IMR-90 (cell line): ENCODE measurements at regions not wholly inside any gene's neighbourhood (a gene's known extent, or its start where the extent isn't known, plus 50 kb on each side); places are given as distances from the start of the nearest gene placed in this dataset.

Experiments used
- BHLHE40 ChIP-seq: fragments of 150-350 bp; IDR thresholded peaks from 2 replicates; pipeline ENCODE4 v1.6.1; 2016; ENCODE audit warnings: mild to moderate bottlenecking, low read depth, low read length
- CTCF ChIP-seq: conservative IDR thresholded peaks from 2 replicates; pipeline ENCODE4 v1.5.1; 2012; ENCODE audit warnings: mild to moderate bottlenecking, low read depth, low read length, improper control_type of control experiment
- MAFK ChIP-seq: IDR thresholded peaks from 2 replicates; pipeline ENCODE4 v1.6.1; 2012; ENCODE audit warnings: low read depth, low read length, improper control_type of control experiment
- MXI1 ChIP-seq: IDR thresholded peaks from 2 replicates; pipeline ENCODE4 v1.6.1; 2012; ENCODE audit warnings: low read depth, mild to moderate bottlenecking, low read length, moderate library complexity, borderline replicate concordance
- POLR2A ChIP-seq: IDR thresholded peaks from 2 replicates; pipeline ENCODE4 v1.6.1; 2012; ENCODE audit warnings: mild to moderate bottlenecking, low read depth, low read length
- RFX5 ChIP-seq: IDR thresholded peaks from 2 replicates; pipeline ENCODE4 v1.8.0; 2012; ENCODE audit warnings: low read depth, mild to moderate bottlenecking, low read length, moderate library complexity
- SMC3 ChIP-seq: fragments of 150-350 bp; IDR thresholded peaks from 2 replicates; pipeline ENCODE4 v1.6.1; 2016; ENCODE audit warnings: low read depth, mild to moderate bottlenecking, antibody characterized with exemption, low read length, moderate library complexity

- TF ChIP-seq MAFK: no peak
- TF ChIP-seq CTCF: no peak
- no peak for TF ChIP-seq RFX5
- no peak for TF ChIP-seq POLR2A
- TF ChIP-seq BHLHE40: no peak
- TF ChIP-seq SMC3: no peak
- TF ChIP-seq MXI1: no peak
Measured at GRCh38 chr6:93821953-93822352, 402.6 kb upstream of the EPHA7 start.
